NCI-H128 (cell line): ENCODE measurements at regions not wholly inside any gene's neighbourhood (a gene's known extent, or its start where the extent isn't known, plus 50 kb on each side); places are given as distances from the start of the nearest gene placed in this dataset.

Experiments used
- DNase-seq: peaks from one replicate; lab custom pipeline; 2025; ENCODE audit not compliant: unreplicated experiment; lab: John Stamatoyannopoulos, UW

- no peak for DNase-seq
Observed at GRCh38 chr4:144202081-144202480, 61.6 kb upstream of the GYPA start.

GRCh38 chr4:144203155-144203554 lies 62.6 kb upstream of the GYPA start:
- DNase-seq: no peak

- no peak for DNase-seq
Observed at GRCh38 chr4:144204431-144204830, 63.9 kb upstream of the GYPA start.

- DNase-seq: no peak
Observed at GRCh38 chr4:144206711-144207110, 66.2 kb upstream of the GYPA start.

- no peak for DNase-seq
Observed at GRCh38 chr4:144208074-144208473, 67.6 kb upstream of the GYPA start.

GRCh38 chr4:144209491-144209890 lies 69.0 kb upstream of the GYPA start:
- DNase-seq: no peak

- no peak for DNase-seq
Observed at GRCh38 chr4:144213371-144213770, 72.9 kb upstream of the GYPA start.

- no peak for DNase-seq
Observed at GRCh38 chr4:144223149-144223548, 82.6 kb upstream of the GYPA start.

- DNase-seq: no peak
Observed at GRCh38 chr4:144223661-144224060, 83.1 kb upstream of the GYPA start.

- no peak for DNase-seq
Observed at GRCh38 chr4:144259285-144259684, 118.8 kb upstream of the GYPA start.

GRCh38 chr4:144267084-144267483 lies 126.6 kb upstream of the GYPA start:
- no peak for DNase-seq

- DNase-seq: no peak
Observed at GRCh38 chr4:144280688-144281087, 140.2 kb upstream of the GYPA start.

GRCh38 chr4:144283526-144283925 lies 143.0 kb upstream of the GYPA start:
- no peak for DNase-seq

- DNase-seq: no peak
Observed at GRCh38 chr4:144284026-144284425, 143.5 kb upstream of the GYPA start.

GRCh38 chr4:144288011-144288903 lies 147.7 kb upstream of the GYPA start:
- no peak for DNase-seq

GRCh38 chr4:144289667-144290428 lies 149.3 kb upstream of the GYPA start:
- DNase-seq: no peak

GRCh38 chr4:144291164-144291563 lies 150.6 kb upstream of the GYPA start:
- no peak for DNase-seq

GRCh38 chr4:144294211-144294610 lies 153.7 kb upstream of the GYPA start:
- no peak for DNase-seq

- no peak for DNase-seq
Observed at GRCh38 chr4:144295286-144295995, 154.9 kb upstream of the GYPA start.

GRCh38 chr4:144296941-144297340 lies 156.4 kb upstream of the GYPA start:
- no peak for DNase-seq

GRCh38 chr4:144298519-144298918 lies 158.0 kb upstream of the GYPA start:
- DNase-seq: no peak

- no peak for DNase-seq
Observed at GRCh38 chr4:144300616-144301015, 160.1 kb upstream of the GYPA start.
